ENCODE measurements at regions not wholly inside any gene's neighbourhood (a gene's known extent, or its start where the extent isn't known, plus 50 kb on each side); places are given as distances from the start of the nearest gene placed in this dataset.

DNA sequence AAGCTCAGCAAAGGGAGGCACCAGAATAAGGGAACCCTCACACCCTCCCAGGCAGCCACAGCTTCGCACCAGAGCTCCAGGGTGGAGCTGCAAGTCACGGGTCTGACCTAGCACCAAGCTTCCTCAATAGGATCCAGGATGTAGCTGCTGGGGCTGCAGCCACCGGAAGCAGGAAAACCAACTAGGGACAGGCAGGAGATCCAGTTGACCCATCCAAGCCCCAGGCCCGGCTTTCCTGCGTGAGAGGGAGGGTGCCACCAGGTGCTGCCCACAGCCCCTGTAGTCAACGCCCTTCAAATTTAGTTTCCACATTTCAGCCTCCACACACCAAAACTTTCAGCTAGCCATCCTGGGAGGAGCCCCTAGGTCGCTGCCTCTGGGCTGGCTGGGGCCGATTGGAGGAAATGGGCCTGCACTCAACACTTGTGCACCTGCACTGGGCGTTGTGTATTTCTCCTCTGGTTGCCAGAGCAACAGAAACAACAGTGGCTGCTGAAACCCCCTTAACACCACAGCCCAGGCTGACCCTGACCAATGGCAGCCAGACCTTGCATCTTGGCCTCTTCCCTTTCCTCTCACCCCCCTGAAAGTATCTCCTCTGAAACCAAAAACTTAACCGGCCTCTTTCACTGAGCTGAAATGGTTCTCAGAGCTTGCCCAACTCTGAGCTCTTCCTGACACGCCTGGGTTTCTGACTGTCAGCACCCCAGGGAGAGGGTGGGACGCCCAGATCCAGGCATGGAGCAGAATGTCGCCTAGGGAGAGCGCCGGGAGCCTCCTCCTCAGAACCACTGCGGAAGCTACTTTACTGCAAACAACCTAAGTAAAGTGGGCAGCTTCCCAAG, 226.5 kb upstream of the MAP3K1 start:
- peaks cover 6% of the 10 kb centered on the region for H3K4me1 Mint-ChIP-seq (ENCODE audit: insufficient read depth, unreplicated experiment)
- TF ChIP-seq, protein P1, sequence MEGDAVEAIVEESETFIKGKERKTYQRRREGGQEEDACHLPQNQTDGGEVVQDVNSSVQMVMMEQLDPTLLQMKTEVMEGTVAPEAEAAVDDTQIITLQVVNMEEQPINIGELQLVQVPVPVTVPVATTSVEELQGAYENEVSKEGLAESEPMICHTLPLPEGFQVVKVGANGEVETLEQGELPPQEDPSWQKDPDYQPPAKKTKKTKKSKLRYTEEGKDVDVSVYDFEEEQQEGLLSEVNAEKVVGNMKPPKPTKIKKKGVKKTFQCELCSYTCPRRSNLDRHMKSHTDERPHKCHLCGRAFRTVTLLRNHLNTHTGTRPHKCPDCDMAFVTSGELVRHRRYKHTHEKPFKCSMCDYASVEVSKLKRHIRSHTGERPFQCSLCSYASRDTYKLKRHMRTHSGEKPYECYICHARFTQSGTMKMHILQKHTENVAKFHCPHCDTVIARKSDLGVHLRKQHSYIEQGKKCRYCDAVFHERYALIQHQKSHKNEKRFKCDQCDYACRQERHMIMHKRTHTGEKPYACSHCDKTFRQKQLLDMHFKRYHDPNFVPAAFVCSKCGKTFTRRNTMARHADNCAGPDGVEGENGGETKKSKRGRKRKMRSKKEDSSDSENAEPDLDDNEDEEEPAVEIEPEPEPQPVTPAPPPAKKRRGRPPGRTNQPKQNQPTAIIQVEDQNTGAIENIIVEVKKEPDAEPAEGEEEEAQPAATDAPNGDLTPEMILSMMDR (IDR thresholded peaks at IDR 0.05; ENCODE audit: unreplicated experiment): no peak
- no TSS peak for BruUV-seq (replicated peaks)
- DNase-seq (ENCODE audit: unreplicated experiment): no peak
- POLR2A ChIA-PET: interaction anchor here (0.7 kb wide), 2 partner anchors 19 to 1285 kb away, joined by 3 read pairs; no protein-coding TSS in a partner anchor
- intact Hi-C loops (cut with micrococcal nuclease): no loop called here
- H3K9me3 Mint-ChIP-seq (ENCODE audit: unreplicated experiment): no peaks in the 10 kb centered on the region
- no peak overlapping the region for H3K4me3 Mint-ChIP-seq (ENCODE audit: unreplicated experiment)
- no peaks in the 10 kb centered on the region for H3K27me3 Mint-ChIP-seq (ENCODE audit: insufficient read depth, unreplicated experiment)
- no peak overlapping the region for H3K27ac Mint-ChIP-seq (ENCODE audit: low read depth, unreplicated experiment)
- no peaks in the 10 kb centered on the region for H3K36me3 Mint-ChIP-seq (ENCODE audit: insufficient read depth, unreplicated experiment)
- CTCF ChIA-PET: interaction anchor here (0.8 kb wide), 1 partner anchor 9 kb away, joined by 5 read pairs; no protein-coding TSS in a partner anchor

DNA sequence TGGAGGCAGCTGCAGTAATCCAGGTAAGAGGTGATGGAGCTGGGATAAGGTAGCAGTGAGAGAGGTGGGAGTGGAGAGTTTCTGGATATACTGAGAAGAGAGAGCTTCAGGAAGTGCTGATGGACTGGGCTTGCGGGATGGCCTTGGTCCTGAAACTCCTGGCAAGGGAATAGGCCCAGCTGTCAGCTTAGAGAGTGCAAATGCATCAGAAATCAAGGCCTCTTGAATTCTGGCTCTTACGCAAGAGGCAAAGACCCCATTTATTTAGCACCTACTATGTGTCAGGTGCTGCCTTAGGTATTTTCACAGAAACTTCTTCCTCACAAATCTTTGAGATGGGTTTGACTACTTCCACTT, 227.2 kb upstream of the MAP3K1 start:
- no TSS peak for BruUV-seq (replicated peaks)
- Mint-ChIP-seq H3K27ac (ENCODE audit: low read depth, unreplicated experiment) (no peak overlapping the region), H3K4me1 (ENCODE audit: insufficient read depth, unreplicated experiment) (peaks cover 6% of the 10 kb centered on the region), H3K27me3 (ENCODE audit: insufficient read depth, unreplicated experiment) (no peaks in the 10 kb centered on the region), H3K4me3 (ENCODE audit: unreplicated experiment) (no peak overlapping the region), H3K36me3 (ENCODE audit: insufficient read depth, unreplicated experiment) (no peaks in the 10 kb centered on the region), H3K9me3 (ENCODE audit: unreplicated experiment) (no peaks in the 10 kb centered on the region)
- intact Hi-C loops (cut with micrococcal nuclease): no loop called here
- POLR2A ChIA-PET: no interaction called here
- TF ChIP-seq, protein P1 (IDR thresholded peaks at IDR 0.05; ENCODE audit: unreplicated experiment): no peak
- DNase-seq (ENCODE audit: unreplicated experiment): no peak
- CTCF ChIA-PET: interaction anchor here (0.8 kb wide), 1 partner anchor 9 kb away, joined by 5 read pairs; no protein-coding TSS in a partner anchor

DNA sequence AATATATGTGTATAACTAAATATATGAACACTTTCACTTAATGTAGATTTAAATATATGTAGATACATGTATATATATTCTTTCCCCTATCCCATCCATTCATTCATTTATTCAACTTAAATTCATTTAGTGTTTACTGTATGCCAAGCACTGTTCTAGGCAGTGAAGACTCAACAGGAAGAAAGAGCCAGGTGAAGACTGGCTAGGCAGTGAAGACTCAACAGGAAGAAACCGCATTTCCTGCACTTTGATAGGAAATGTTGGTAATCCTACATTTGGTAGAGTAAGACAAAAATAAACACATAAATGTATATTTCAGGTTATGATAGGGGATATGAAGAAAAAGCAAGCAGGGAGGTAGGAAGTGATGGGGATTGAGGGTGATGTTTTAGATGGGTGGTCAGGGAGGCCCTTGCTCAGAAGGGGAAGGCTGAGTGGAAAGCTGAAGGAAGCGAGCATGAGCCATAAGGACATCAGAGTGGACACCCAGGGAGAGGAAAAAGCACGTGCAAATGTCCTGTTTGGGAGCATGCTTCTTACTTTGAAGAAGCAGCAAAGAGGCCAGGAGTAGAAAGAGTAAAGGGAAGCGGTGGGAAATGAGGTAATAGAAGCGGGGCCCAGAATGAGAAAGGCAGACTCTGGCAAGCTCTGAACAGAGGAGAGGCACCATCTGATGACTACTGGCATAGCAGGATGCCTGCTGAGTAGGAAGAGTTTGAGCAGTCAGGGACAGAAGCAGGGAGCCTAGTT, 227.8 kb upstream of the MAP3K1 start:
- Mint-ChIP-seq H3K4me3 (ENCODE audit: unreplicated experiment) (no peak overlapping the region), H3K27ac (ENCODE audit: low read depth, unreplicated experiment) (no peak overlapping the region), H3K4me1 (ENCODE audit: insufficient read depth, unreplicated experiment) (peaks cover 6% of the 10 kb centered on the region), H3K9me3 (ENCODE audit: unreplicated experiment) (no peaks in the 10 kb centered on the region), H3K27me3 (ENCODE audit: insufficient read depth, unreplicated experiment) (no peaks in the 10 kb centered on the region), H3K36me3 (ENCODE audit: insufficient read depth, unreplicated experiment) (no peaks in the 10 kb centered on the region)
- no peak for DNase-seq (ENCODE audit: unreplicated experiment)
- BruUV-seq (replicated peaks): no TSS peak
- CTCF ChIA-PET: interaction anchor here (0.7 kb wide), 1 partner anchor 20 kb away, joined by 3 read pairs; no protein-coding TSS in a partner anchor
- TF ChIP-seq, protein P1 (IDR thresholded peaks at IDR 0.05; ENCODE audit: unreplicated experiment): no peak
- intact Hi-C loops (cut with micrococcal nuclease): no loop called here
- POLR2A ChIA-PET: no interaction called here

DNA sequence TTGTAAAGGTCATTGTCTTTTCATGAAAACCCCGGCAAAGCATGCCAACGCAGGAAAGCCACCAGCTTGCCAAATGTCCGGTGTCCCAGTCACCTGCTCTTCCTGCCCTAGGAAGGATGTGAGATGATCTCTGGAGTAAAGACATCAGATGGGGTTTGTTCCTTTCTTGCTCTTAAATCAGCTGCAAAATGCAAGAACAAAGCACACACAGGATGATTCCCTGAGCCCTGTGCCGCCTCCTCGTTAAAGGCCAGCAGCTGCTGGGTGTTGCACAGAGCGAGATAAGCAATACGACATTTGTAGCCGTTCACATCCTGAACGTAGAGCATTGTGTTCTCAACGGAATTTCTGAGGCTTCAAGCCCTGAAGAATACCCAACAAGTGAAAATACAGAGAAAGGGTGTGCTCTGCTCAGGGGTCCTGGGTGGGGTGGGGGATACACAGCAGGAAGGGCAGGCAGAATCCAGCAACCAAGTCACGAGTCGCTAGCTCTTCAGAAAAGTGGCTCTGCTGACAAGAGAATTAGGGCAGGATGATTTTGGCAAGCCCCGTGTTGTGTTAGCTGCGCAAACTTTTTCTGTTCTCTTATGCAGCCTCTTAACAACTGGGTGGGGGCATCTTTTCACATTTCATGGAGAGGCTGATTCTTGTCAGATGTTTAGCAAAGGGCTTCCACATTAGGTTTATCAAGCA, 229.2 kb upstream of the MAP3K1 start:
- no peaks in the 10 kb centered on the region for H3K36me3 Mint-ChIP-seq (ENCODE audit: insufficient read depth, unreplicated experiment)
- no peak overlapping the region for H3K4me3 Mint-ChIP-seq (ENCODE audit: unreplicated experiment)
- TF ChIP-seq, protein P1 (IDR thresholded peaks at IDR 0.05; ENCODE audit: unreplicated experiment): no peak
- CTCF ChIA-PET: interaction anchor here (0.5 to 2.4 kb wide), 4 partner anchors 10 to 167 kb away, joined by 3 to 7 read pairs (median 4); no protein-coding TSS in a partner anchor
- H3K27me3 Mint-ChIP-seq (ENCODE audit: insufficient read depth, unreplicated experiment): no peaks in the 10 kb centered on the region
- POLR2A ChIA-PET: interaction anchor here (0.6 to 1.6 kb wide), 4 partner anchors 8 to 237 kb away, joined by 3 to 4 read pairs (median 3); no protein-coding TSS in a partner anchor
- H3K9me3 Mint-ChIP-seq (ENCODE audit: unreplicated experiment): no peaks in the 10 kb centered on the region
- BruUV-seq (replicated peaks): no TSS peak
- intact Hi-C loops (cut with micrococcal nuclease): no loop called here
- no peak overlapping the region for H3K27ac Mint-ChIP-seq (ENCODE audit: low read depth, unreplicated experiment)
- peaks cover 6% of the 10 kb centered on the region for H3K4me1 Mint-ChIP-seq (ENCODE audit: insufficient read depth, unreplicated experiment)
- DNase-seq (ENCODE audit: unreplicated experiment): no peak

Data from MCF 10A (cell line).